ENCODE measurements at regions not wholly inside any gene's neighbourhood (a gene's known extent, or its start where the extent isn't known, plus 50 kb on each side); places are given as distances from the start of the nearest gene placed in this dataset.

DNA sequence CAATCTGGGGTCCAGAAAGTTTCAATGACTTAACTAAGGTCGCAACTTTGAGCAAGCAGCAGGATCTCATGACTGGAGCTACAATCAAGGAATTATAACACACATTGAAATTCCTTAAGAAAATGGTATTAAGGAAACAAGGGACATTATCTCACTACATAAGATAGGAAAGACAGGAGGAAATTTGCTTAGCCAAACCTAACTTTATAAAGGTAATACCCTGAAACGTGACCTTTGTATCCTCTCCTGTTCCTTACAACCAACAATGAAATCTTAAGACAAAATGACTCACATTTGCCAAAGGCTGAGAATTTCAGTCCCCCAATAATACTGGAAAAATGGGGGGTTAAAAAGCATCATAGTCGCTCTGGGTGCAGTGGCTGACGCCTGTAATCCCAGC is 218.9 kb upstream of the LYZL1 start:
- TF ChIP-seq EZH2 (IDR thresholded peaks at IDR 0.05) (no peak), POLR2AphosphoS5 (IDR thresholded peaks at IDR 0.05; ENCODE audit: borderline replicate concordance, low read depth, low read length) (no peak), FOXP2 (optimal IDR thresholded peaks at IDR 0.05; ENCODE audit: control extremely low read depth, extremely low read length, insufficient read depth) (no peak)
